DND-41 (cell line): ENCODE measurements at regions not wholly inside any gene's neighbourhood (a gene's known extent, or its start where the extent isn't known, plus 50 kb on each side); places are given as distances from the start of the nearest gene placed in this dataset.

Experiments
- ATAC-seq: fragments of 200-7000 bp; cut with Tn5 transposase; 3 replicates; pipeline ENCODE4 v1.9.1; 2021; ENCODE audit warnings: low read depth; ENCODE audit not compliant: insufficient read depth
- DNase-seq: peaks from one replicate; pipeline ENCODE4 v3.0.0-alpha.2; 2020
- H2AFZ ChIP-seq: 2 replicates; pipeline ENCODE4 v1.6.0; 2012; ENCODE audit warnings: low read depth, low read length
- H3K27ac ChIP-seq: 2 replicates; pipeline ENCODE4 v1.5.1; 2012; ENCODE audit warnings: low read length, inconsistent platforms
- H3K27me3 ChIP-seq: fragments of 200-600 bp; sonication (generic); 2 replicates; pipeline ENCODE4 v1.6.0; 2012; ENCODE audit warnings: low read length, mild to moderate bottlenecking, inconsistent platforms; ENCODE audit not compliant: insufficient read depth, poor library complexity
- H3K36me3 ChIP-seq: 2 replicates; pipeline ENCODE4 v1.5.1; 2012; ENCODE audit warnings: low read length, inconsistent platforms; ENCODE audit not compliant: insufficient read depth
- H3K4me1 ChIP-seq: 2 replicates; pipeline ENCODE4 v1.5.1; 2012; ENCODE audit warnings: mild to moderate bottlenecking, low read length; ENCODE audit not compliant: insufficient read depth
- H3K4me2 ChIP-seq: 2 replicates; pipeline ENCODE4 v1.6.0; 2012; ENCODE audit warnings: mild to moderate bottlenecking, moderate library complexity, low read length, inconsistent platforms; ENCODE audit not compliant: insufficient read depth
- H3K4me3 ChIP-seq, 2 experiments: fragments of 200-600 bp in 1 of 2; shearing (Covaris generic) in 1 of 2; 2 replicates each; pipeline ENCODE4 v1.5.1; 2012 to 2016; ENCODE audit warnings: inconsistent platforms in 2 of 2, low read length in 2 of 2, mild to moderate bottlenecking in 2 of 2, low read depth in 1 of 2, moderate library complexity in 1 of 2
- H3K79me2 ChIP-seq: 2 replicates; pipeline ENCODE4 v1.6.0; 2012; ENCODE audit warnings: low read length, inconsistent platforms; ENCODE audit not compliant: insufficient read depth
- H3K9ac ChIP-seq: 2 replicates; pipeline ENCODE4 v1.6.0; 2012; ENCODE audit warnings: low read depth, mild to moderate bottlenecking, inconsistent platforms, low read length, moderate library complexity
- H3K9me3 ChIP-seq: 2 replicates; pipeline ENCODE4 v1.5.1; 2012; ENCODE audit warnings: low read length, moderate library complexity, mild to moderate bottlenecking, inconsistent platforms; ENCODE audit not compliant: insufficient read depth, severe bottlenecking
- H4K20me1 ChIP-seq: 2 replicates; pipeline ENCODE4 v1.6.0; 2012; ENCODE audit warnings: low read length; ENCODE audit not compliant: insufficient read depth
- CTCF ChIP-seq: IDR thresholded peaks from 2 replicates; pipeline ENCODE4 v1.5.1; 2012; ENCODE audit warnings: borderline replicate concordance, low read length, moderate library complexity, mild to moderate bottlenecking; ENCODE audit not compliant: poor library complexity, severe bottlenecking; ENCODE audit errors: extremely low read depth
- EZH2 ChIP-seq: IDR thresholded peaks from 3 replicates; pipeline ENCODE4 v1.6.1; 2012; ENCODE audit warnings: borderline replicate concordance, low read depth, mild to moderate bottlenecking, moderate library complexity, low read length, inconsistent platforms; ENCODE audit not compliant: severe bottlenecking

GRCh38 chr6:4613381-4613780 lies 162.8 kb upstream of the CDYL start:
- H3K27ac ChIP-seq: no peak overlapping the region
- no peaks in the 10 kb centered on the region for H3K4me1 ChIP-seq
- no peaks in the 10 kb centered on the region for H3K27me3 ChIP-seq
- no peaks in the 10 kb centered on the region for H3K9me3 ChIP-seq
- TF ChIP-seq CTCF (no peak), EZH2 (no peak)
- ATAC-seq: no peak
- H3K9ac ChIP-seq: no peak overlapping the region
- H3K4me2 ChIP-seq: no peak overlapping the region
- no peaks in the 10 kb centered on the region for H3K79me2 ChIP-seq
- DNase-seq: no peak
- no peaks in the 10 kb centered on the region for H4K20me1 ChIP-seq
- H3K36me3 ChIP-seq: no peaks in the 10 kb centered on the region
- H2AFZ ChIP-seq: no peak overlapping the region
- no peak overlapping the region for H3K4me3 ChIP-seq

GRCh38 chr6:4612636-4613171 lies 163.5 kb upstream of the CDYL start:
- Histone ChIP-seq H3K36me3 (no peaks in the 10 kb centered on the region), H3K79me2 (no peaks in the 10 kb centered on the region), H2AFZ (no peak overlapping the region), H3K4me2 (no peak overlapping the region), H3K27ac (no peak overlapping the region), H4K20me1 (no peaks in the 10 kb centered on the region), H3K9ac (no peak overlapping the region), H3K27me3 (no peaks in the 10 kb centered on the region), H3K9me3 (no peaks in the 10 kb centered on the region), H3K4me1 (no peaks in the 10 kb centered on the region), H3K4me3 (no peak overlapping the region)
- no peak for TF ChIP-seq CTCF
- TF ChIP-seq EZH2: no peak
- ATAC-seq: no peak
- no peak for DNase-seq

GRCh38 chr6:4611429-4612129 lies 164.6 kb upstream of the CDYL start:
- no peak for TF ChIP-seq EZH2
- TF ChIP-seq CTCF: no peak
- Histone ChIP-seq H3K79me2 (no peaks in the 10 kb centered on the region), H3K36me3 (no peaks in the 10 kb centered on the region), H3K9ac (no peak overlapping the region), H3K27me3 (no peaks in the 10 kb centered on the region), H3K9me3 (no peaks in the 10 kb centered on the region), H2AFZ (no peak overlapping the region), H3K4me2 (no peak overlapping the region), H3K4me1 (no peaks in the 10 kb centered on the region), H3K27ac (no peak overlapping the region), H4K20me1 (no peaks in the 10 kb centered on the region), H3K4me3 (no peak overlapping the region)
- ATAC-seq (no peak), DNase-seq (no peak)

- ATAC-seq (no peak), DNase-seq (no peak)
- no peak overlapping the region for H3K4me2 ChIP-seq
- H3K4me3 ChIP-seq: no peak overlapping the region
- H3K9ac ChIP-seq: no peak overlapping the region
- no peaks in the 10 kb centered on the region for H3K4me1 ChIP-seq
- no peak overlapping the region for H3K27ac ChIP-seq
- no peaks in the 10 kb centered on the region for H3K79me2 ChIP-seq
- no peaks in the 10 kb centered on the region for H3K36me3 ChIP-seq
- H3K9me3 ChIP-seq: no peaks in the 10 kb centered on the region
- no peak for TF ChIP-seq CTCF
- no peak for TF ChIP-seq EZH2
- no peaks in the 10 kb centered on the region for H4K20me1 ChIP-seq
- H3K27me3 ChIP-seq: peaks cover 3% of the 10 kb centered on the region
- H2AFZ ChIP-seq: no peak overlapping the region
Observed at GRCh38 chr6:4610256-4610655, 165.9 kb upstream of the CDYL start.
